Gastrocnemius medialis (tissue), 4 donors: ENCODE measurements at regions not wholly inside any gene's neighbourhood (a gene's known extent, or its start where the extent isn't known, plus 50 kb on each side); places are given as distances from the start of the nearest gene placed in this dataset.

Experiments
- POLR2A ChIP-seq, 2 donors: fragments of 450-650 bp; IDR thresholded peaks; one replicate each; pipeline ENCODE4 v1.6.1; 2017; ENCODE audit warnings: antibody characterized with exemption in 2 of 2, mild to moderate bottlenecking in 2 of 2, moderate library complexity in 2 of 2
- TF ChIP-seq, protein P1 (sequence below), 5 experiments: fragments of 450-650 bp in 3 of 5; fragments of 200-600 bp in 2 of 5; sonication (generic) in 2 of 5; IDR thresholded peaks in 4 of 5; conservative IDR thresholded peaks in 1 of 5; 1 replicate in 4 of 5; 2 replicates in 1 of 5; pipeline ENCODE4 v1.5.1; 2016 to 2019; ENCODE audit warnings: antibody characterized with exemption in 5 of 5, mild to moderate bottlenecking in 3 of 5, moderate library complexity in 3 of 5

GRCh38 chr1:60679524-60680375 lies 402.6 kb upstream of the NFIA start:
- TF ChIP-seq, protein P1, sequence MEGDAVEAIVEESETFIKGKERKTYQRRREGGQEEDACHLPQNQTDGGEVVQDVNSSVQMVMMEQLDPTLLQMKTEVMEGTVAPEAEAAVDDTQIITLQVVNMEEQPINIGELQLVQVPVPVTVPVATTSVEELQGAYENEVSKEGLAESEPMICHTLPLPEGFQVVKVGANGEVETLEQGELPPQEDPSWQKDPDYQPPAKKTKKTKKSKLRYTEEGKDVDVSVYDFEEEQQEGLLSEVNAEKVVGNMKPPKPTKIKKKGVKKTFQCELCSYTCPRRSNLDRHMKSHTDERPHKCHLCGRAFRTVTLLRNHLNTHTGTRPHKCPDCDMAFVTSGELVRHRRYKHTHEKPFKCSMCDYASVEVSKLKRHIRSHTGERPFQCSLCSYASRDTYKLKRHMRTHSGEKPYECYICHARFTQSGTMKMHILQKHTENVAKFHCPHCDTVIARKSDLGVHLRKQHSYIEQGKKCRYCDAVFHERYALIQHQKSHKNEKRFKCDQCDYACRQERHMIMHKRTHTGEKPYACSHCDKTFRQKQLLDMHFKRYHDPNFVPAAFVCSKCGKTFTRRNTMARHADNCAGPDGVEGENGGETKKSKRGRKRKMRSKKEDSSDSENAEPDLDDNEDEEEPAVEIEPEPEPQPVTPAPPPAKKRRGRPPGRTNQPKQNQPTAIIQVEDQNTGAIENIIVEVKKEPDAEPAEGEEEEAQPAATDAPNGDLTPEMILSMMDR (IDR thresholded peaks at IDR 0.05 in 4 of 5, conservative IDR thresholded peaks at IDR 0.05 in 1 of 5): no peak
- no peak for TF ChIP-seq POLR2A (IDR thresholded peaks at IDR 0.05)
